Endothelial cell of umbilical vein (primary cell): ENCODE measurements at regions not wholly inside any gene's neighbourhood (a gene's known extent, or its start where the extent isn't known, plus 50 kb on each side); places are given as distances from the start of the nearest gene placed in this dataset.

Experiments used
- BruUV-seq: library from RNA; stranded (reverse); fragments of 400-500 nt; replicated peaks from 2 replicates; lab custom pipeline; 2021; lab: Mats Ljungman, UMichigan
- CTCF ChIA-PET: fragments of 300-600, 350-600 bp; sonication (Branson Sonifier 250); formaldehyde crosslinking; loops from one replicate; lab custom pipeline; 2021; ENCODE audit warnings: antibody characterized with exemption, inconsistent platforms; lab: Charles Lee
- POLR2A ChIA-PET: fragments of 300-600, 350-600 bp; sonication (Branson Sonifier 250); formaldehyde crosslinking; loops from one replicate; lab custom pipeline; 2021; ENCODE audit warnings: antibody characterized with exemption, inconsistent platforms; lab: Charles Lee
- DNase-seq: peaks from one replicate; pipeline ENCODE4 v3.0.0-alpha.2; 2011; ENCODE audit warnings: low read depth, low spot score
- FAIRE-seq: peaks from 2 replicates; lab custom pipeline; 2011; peaks lifted over from hg19 to GRCh38; lab: Jason Lieb, UNC
- H2AFZ ChIP-seq: 2 replicates; pipeline ENCODE4 v1.6.0; 2012; ENCODE audit warnings: low read depth, low read length, control low read depth, inconsistent platforms
- H3K27ac ChIP-seq: 2 replicates; pipeline ENCODE4 v1.5.1; 2011; ENCODE audit warnings: low read depth, mild to moderate bottlenecking, control low read depth, low read length, moderate library complexity; ENCODE audit not compliant: insufficient read depth
- H3K27me3 ChIP-seq, 2 experiments: 2 replicates each; pipeline versions ENCODE4 v1.6.0 to v1.6.1; 2011; ENCODE audit warnings: low read length in 2 of 2, mixed read lengths in 1 of 2; ENCODE audit not compliant: control insufficient read depth in 2 of 2, insufficient read depth in 2 of 2
- H3K36me3 ChIP-seq, 2 experiments: 2 replicates in 1 of 2; 3 replicates in 1 of 2; pipeline ENCODE4 v1.5.1; 2011; ENCODE audit warnings: low read length in 2 of 2, mild to moderate bottlenecking in 1 of 2, moderate library complexity in 1 of 2; ENCODE audit not compliant: control insufficient read depth in 2 of 2, insufficient read depth in 2 of 2; ENCODE audit errors: extremely low read depth in 1 of 2
- H3K4me1 ChIP-seq: 3 replicates; pipeline ENCODE4 v1.5.1; 2011; ENCODE audit warnings: mild to moderate bottlenecking, low read length; ENCODE audit not compliant: control insufficient read depth, insufficient read depth; ENCODE audit errors: extremely low read depth
- H3K4me2 ChIP-seq: 2 replicates; pipeline ENCODE4 v1.6.1; 2011; ENCODE audit warnings: low read length, control low read depth, mixed read lengths; ENCODE audit not compliant: insufficient read depth
- H3K4me3 ChIP-seq, 3 experiments: fragments of 200-600 bp in 1 of 3; sonication (generic), shearing (Covaris generic) in 1 of 3; replicated peaks in 1 of 3; 2 replicates each; pipeline ENCODE4 v1.5.1; 2011 to 2016; ENCODE audit warnings: control low read depth in 3 of 3, low read length in 3 of 3, mild to moderate bottlenecking in 2 of 3, inconsistent platforms in 1 of 3, low read depth in 1 of 3, moderate library complexity in 1 of 3; ENCODE audit not compliant: insufficient read depth in 1 of 3
- H3K79me2 ChIP-seq: 2 replicates; pipeline ENCODE4 v1.6.0; 2012; ENCODE audit warnings: low read length, inconsistent platforms; ENCODE audit not compliant: control insufficient read depth, insufficient read depth
- H3K9ac ChIP-seq: replicated peaks from 2 replicates; pipeline ENCODE3; 2011; ENCODE audit warnings: low read length, control low read depth; ENCODE audit not compliant: insufficient read depth; ENCODE audit errors: extremely low read depth
- H3K9me1 ChIP-seq: replicated peaks from 3 replicates; pipeline ENCODE4 v1.6.0; 2011; ENCODE audit warnings: mild to moderate bottlenecking, low read length; ENCODE audit not compliant: control insufficient read depth, insufficient read depth; ENCODE audit errors: extremely low read depth
- H3K9me3 ChIP-seq: replicated peaks from 2 replicates; pipeline ENCODE4 v1.5.1; 2012; ENCODE audit warnings: low read length, inconsistent platforms; ENCODE audit not compliant: control insufficient read depth, insufficient read depth
- H4K20me1 ChIP-seq: replicated peaks from 2 replicates; pipeline ENCODE3; 2011; ENCODE audit warnings: mild to moderate bottlenecking, low read length; ENCODE audit not compliant: control insufficient read depth, insufficient read depth; ENCODE audit errors: extremely low read depth
- CTCF ChIP-seq, 2 donors: IDR thresholded peaks; 1 replicate in 1 of 2; 2 replicates in 1 of 2; pipeline ENCODE4 v1.5.1; 2011; ENCODE audit warnings: low read length in 2 of 2, mild to moderate bottlenecking in 2 of 2, moderate library complexity in 2 of 2, control low read depth in 1 of 2, inconsistent platforms in 1 of 2, low read depth in 1 of 2; ENCODE audit not compliant: insufficient read depth in 1 of 2; ENCODE audit errors: extremely low read depth in 1 of 2
- EZH2 ChIP-seq: IDR thresholded peaks from 2 replicates; pipeline ENCODE4 v1.6.1; 2012; ENCODE audit warnings: borderline replicate concordance, low read depth, mild to moderate bottlenecking, moderate library complexity, low read length, inconsistent platforms; ENCODE audit not compliant: severe bottlenecking
- FOS ChIP-seq: IDR thresholded peaks from 2 replicates; pipeline ENCODE4 v1.6.1; 2011; ENCODE audit warnings: mild to moderate bottlenecking, low read length, moderate library complexity, borderline replicate concordance; ENCODE audit not compliant: insufficient read depth
- GATA2 ChIP-seq: IDR thresholded peaks from 2 replicates; pipeline ENCODE4 v1.7.0; 2011; ENCODE audit warnings: low read depth, mild to moderate bottlenecking, moderate library complexity, mixed read lengths, low read length; ENCODE audit not compliant: insufficient read length, insufficient read depth
- JUN ChIP-seq: IDR thresholded peaks from 2 replicates; pipeline ENCODE4 v1.6.1; 2011; ENCODE audit warnings: borderline replicate concordance, low read depth; ENCODE audit not compliant: insufficient read length, insufficient read depth
- MAX ChIP-seq: IDR thresholded peaks from 2 replicates; pipeline ENCODE4 v1.6.1; 2011; ENCODE audit not compliant: insufficient read depth, insufficient read length
- MYC ChIP-seq: IDR thresholded peaks from one replicate; pipeline ENCODE4 v1.6.1; 2011; ENCODE audit warnings: mild to moderate bottlenecking, low read depth, low read length
- POLR2A ChIP-seq: IDR thresholded peaks from 2 replicates; pipeline ENCODE4 v1.6.1; 2012; ENCODE audit warnings: low read depth, mild to moderate bottlenecking, control low read depth, low read length
- POLR2AphosphoS5 ChIP-seq: IDR thresholded peaks from 2 replicates; pipeline ENCODE4 v1.6.1; 2012; ENCODE audit warnings: low read depth, mild to moderate bottlenecking, control low read depth, low read length, moderate library complexity; ENCODE audit not compliant: insufficient read depth
- dilution Hi-C: fragments of 300-500 bp; cut with MboI; formaldehyde crosslinking; loops from one replicate; pipeline ENCODE4 v1.15.0; 2019; ENCODE audit warnings: low sequenced_read_pairs; ENCODE audit not compliant: extremely low pct_ligation_motif_present
- intact Hi-C: fragments of 100-400 bp; cut with micrococcal nuclease; formaldehyde crosslinking; loops from one replicate; pipeline ENCODE4 v1.10.0; 2022

- H3K4me3 ChIP-seq = no peak overlapping the region
- no peaks in the 10 kb centered on the region for H3K9me1 ChIP-seq
- no peak overlapping the region for H2AFZ ChIP-seq
- intact Hi-C loops (no loop called here), dilution Hi-C loops (no loop called here)
- FAIRE-seq = no peak
- H3K27me3 ChIP-seq = no peaks in the 10 kb centered on the region
- DNase-seq = no peak
- no peaks in the 10 kb centered on the region for H3K9me3 ChIP-seq
- no peaks in the 10 kb centered on the region for H4K20me1 ChIP-seq
- no TSS peak for BruUV-seq
- no peak overlapping the region for H3K9ac ChIP-seq
- ChIA-PET CTCF (no interaction called here), POLR2A (no interaction called here)
- TF ChIP-seq MAX (no peak), CTCF (IDR thresholded peaks at IDR 0.05; ENCODE audit: extremely low read depth in 1 of 2, insufficient read depth in 1 of 2, low read depth in 1 of 2, low read length in 2 of 2) (no peak), JUN (no peak), POLR2AphosphoS5 (no peak), GATA2 (no peak), MYC (no peak), POLR2A (no peak), EZH2 (no peak), FOS (no peak)
- H3K27ac ChIP-seq = no peak overlapping the region
- H3K4me1 ChIP-seq = no peaks in the 10 kb centered on the region
- H3K79me2 ChIP-seq = no peaks in the 10 kb centered on the region
- H3K36me3 ChIP-seq = no peaks in the 10 kb centered on the region
- H3K4me2 ChIP-seq = no peak overlapping the region
These were observed 1339.6 kb upstream of the LRRTM1 start for GRCh38 chr2:81644189-81644588.
